Activated CD4-positive, alpha-beta T cell treated with anti-CD3 and anti-CD28 coated beads, Interleukin-2, amount 10 ng/mL, durations not matched to agents 7 days and 5 days (primary cell): ENCODE measurements at regions not wholly inside any gene's neighbourhood (a gene's known extent, or its start where the extent isn't known, plus 50 kb on each side); places are given as distances from the start of the nearest gene placed in this dataset.

Experiments used
- CTCF ChIA-PET: fragments of 350-600 bp; sonication (Branson Sonifier 250); formaldehyde crosslinking; loops from one replicate; lab custom pipeline; 2021; ENCODE audit warnings: antibody characterized with exemption; lab: Charles Lee
- POLR2A ChIA-PET: fragments of 350-600 bp; sonication (Branson Sonifier 250); formaldehyde crosslinking; loops from one replicate; lab custom pipeline; 2021; ENCODE audit warnings: antibody characterized with exemption; lab: Charles Lee
- DNase-seq: peaks from one replicate; pipeline ENCODE4 v3.0.0-alpha.2; 2020
- H3K27ac Mint-ChIP-seq: one replicate; pipeline ENCODE4 v1.8.0; 2021; ENCODE audit warnings: mild to moderate bottlenecking, moderate library complexity, mixed read lengths
- H3K27me3 Mint-ChIP-seq: one replicate; pipeline ENCODE4 v1.8.0; 2021; ENCODE audit warnings: mixed read lengths
- H3K36me3 Mint-ChIP-seq: one replicate; pipeline ENCODE4 v1.8.0; 2021; ENCODE audit warnings: low read depth, mixed read lengths
- H3K4me1 Mint-ChIP-seq: one replicate; pipeline ENCODE4 v1.8.0; 2021; ENCODE audit warnings: mixed read lengths
- H3K4me3 Mint-ChIP-seq: one replicate; pipeline ENCODE4 v1.8.0; 2021; ENCODE audit warnings: mild to moderate bottlenecking, moderate library complexity, mixed read lengths
- H3K9me3 Mint-ChIP-seq: one replicate; pipeline ENCODE4 v1.8.0; 2021; ENCODE audit warnings: mixed read lengths

DNA sequence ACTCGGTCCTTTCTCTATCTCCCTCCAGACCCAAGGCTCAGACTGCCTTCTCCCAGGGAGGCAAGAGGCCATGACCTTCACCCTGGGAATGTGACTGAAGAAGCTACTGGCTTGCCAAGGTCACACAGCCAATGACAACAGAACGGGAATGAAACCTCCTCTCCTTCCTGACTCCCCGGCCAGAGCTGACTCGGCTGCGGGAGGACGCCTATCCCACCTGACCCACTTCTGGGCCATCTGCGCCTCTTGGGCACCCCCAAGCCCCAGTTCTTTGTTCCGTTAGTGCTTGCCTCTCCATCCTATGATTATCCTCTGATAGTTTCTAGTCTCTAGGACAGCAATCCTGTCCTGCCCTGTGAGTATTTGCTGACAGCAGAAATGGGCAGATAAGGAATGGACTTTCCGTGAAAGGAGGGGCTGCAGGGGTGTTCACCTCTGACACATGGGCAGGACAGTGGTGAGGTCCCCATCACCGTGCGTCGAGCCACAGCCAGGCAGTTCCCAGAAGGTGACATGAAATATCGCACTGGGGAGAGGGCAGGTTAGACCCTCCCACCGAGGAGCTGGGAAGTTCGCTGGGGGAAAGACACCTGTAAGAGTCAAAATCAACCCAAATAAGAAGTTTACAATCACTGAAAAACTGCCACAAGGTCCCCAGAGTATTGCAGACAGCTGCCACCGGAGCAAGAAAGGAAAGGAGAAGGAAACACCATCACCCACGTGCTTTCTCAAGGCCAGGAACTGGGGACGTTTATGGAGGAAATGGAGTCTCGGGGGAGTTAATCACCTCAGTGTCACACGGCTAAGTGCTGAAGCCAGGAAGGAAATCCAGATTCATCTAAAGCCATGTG is 63.0 kb downstream of the INSIG1 start:
- Mint-ChIP-seq H3K27me3 (peaks cover 38% of the 10 kb centered on the region), H3K36me3 (no peaks in the 10 kb centered on the region), H3K27ac (no peak overlapping the region), H3K4me3 (no peak overlapping the region), H3K4me1 (no peaks in the 10 kb centered on the region), H3K9me3 (no peaks in the 10 kb centered on the region)
- DNase-seq: no peak
- POLR2A ChIA-PET: no interaction called here
- CTCF ChIA-PET: no interaction called here

DNA sequence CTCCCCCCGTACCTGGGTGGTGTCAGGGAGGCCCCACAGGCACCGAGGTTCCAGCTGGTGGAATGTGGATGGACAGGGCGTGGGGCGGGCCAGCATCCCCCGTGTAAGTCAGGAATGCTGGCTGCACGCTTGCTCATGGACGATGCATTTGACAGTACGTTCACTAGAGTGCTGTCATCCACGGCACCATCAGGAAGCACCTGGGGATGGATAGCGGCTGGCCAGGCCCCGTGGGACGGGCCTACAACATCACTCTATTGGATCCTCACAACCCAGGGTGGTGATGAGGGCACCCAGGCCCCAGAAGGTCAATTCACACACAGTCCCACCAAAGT is 63.6 kb downstream of the INSIG1 start:
- no peaks in the 10 kb centered on the region for H3K9me3 Mint-ChIP-seq
- ChIA-PET POLR2A (no interaction called here), CTCF (interaction anchor here (1.0 kb wide), 1 partner anchor 434 kb away, joined by 3 read pairs; no protein-coding TSS in a partner anchor)
- no peak overlapping the region for H3K4me3 Mint-ChIP-seq
- peaks cover 38% of the 10 kb centered on the region for H3K27me3 Mint-ChIP-seq
- DNase-seq: no peak
- H3K27ac Mint-ChIP-seq: no peak overlapping the region
- no peaks in the 10 kb centered on the region for H3K4me1 Mint-ChIP-seq
- H3K36me3 Mint-ChIP-seq: no peaks in the 10 kb centered on the region

DNA sequence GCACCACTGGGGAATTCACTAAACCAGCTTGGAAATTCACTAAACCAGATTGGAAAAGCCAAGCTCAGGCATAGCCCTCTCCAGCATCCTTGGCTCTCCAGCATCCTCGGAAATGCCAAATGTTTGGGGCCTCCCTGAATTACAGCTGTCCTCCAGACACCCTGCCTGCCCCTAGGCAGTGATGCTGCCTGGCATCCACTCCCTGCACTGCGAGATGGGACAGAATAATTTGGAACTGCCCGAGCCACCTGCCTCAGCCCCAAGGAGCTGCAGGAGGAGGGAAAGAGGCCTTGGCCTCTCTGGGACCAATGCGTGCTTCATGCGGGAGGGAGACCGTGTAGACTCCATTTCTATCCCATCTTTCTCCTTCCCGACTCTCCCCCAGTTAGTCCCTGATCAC is 64.3 kb downstream of the INSIG1 start:
- POLR2A ChIA-PET: no interaction called here
- peaks cover 37% of the 10 kb centered on the region for H3K27me3 Mint-ChIP-seq
- CTCF ChIA-PET: interaction anchor here (1.0 to 1.5 kb wide), 2 partner anchors 17 to 435 kb away, joined by 3 to 5 read pairs; no protein-coding TSS in a partner anchor

DNA sequence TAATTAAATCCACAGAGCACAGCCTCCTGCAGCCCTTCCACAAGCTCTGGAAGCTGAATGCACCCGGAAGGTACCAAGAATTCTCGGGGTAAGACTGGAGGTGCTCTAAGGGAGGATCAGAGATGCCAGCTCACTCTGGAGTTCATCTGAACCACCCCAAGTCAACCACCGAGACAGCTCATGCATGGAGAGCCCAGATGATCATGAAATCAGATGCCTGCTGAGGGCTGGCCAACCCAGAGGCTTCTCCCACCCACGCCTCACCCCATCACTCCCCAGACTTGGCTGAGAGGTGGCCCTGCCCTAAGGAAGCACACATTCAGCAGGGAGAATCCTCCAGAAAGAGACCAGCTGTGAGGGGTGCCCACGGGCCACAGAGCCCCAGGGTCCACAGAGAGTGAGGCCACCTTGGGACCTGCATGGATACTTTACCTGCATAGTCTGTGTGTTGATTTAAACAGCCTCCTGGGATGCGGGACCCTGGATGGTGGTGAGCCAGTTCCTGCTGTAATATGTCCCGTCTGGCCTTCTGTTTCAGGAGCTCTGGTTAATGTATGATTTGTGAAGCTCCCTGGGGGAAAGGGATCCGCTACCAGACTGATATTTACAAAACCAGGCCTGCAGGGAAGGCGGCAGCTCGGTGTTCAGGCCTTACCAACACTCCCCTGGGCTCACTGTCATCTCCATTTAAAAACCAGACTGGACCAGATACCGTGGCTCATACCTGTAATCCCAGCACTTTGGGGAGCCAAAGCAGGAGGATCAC is 64.9 kb downstream of the INSIG1 start:
- Mint-ChIP-seq H3K27ac (no peak overlapping the region), H3K27me3 (peaks cover 35% of the 10 kb centered on the region), H3K4me3 (no peak overlapping the region), H3K36me3 (no peaks in the 10 kb centered on the region), H3K9me3 (no peaks in the 10 kb centered on the region), H3K4me1 (no peaks in the 10 kb centered on the region)
- no peak for DNase-seq
- ChIA-PET CTCF (interaction anchor here (0.8 to 1.5 kb wide), 3 partner anchors 18 to 435 kb away, joined by 3 to 5 read pairs (median 4); no protein-coding TSS in a partner anchor), POLR2A (no interaction called here)

More for the DNA sequence above, 64.3 kb downstream of the INSIG1 start:
- no peak for DNase-seq
- Mint-ChIP-seq H3K4me3 (no peak overlapping the region), H3K4me1 (no peaks in the 10 kb centered on the region), H3K36me3 (no peaks in the 10 kb centered on the region), H3K27ac (no peak overlapping the region), H3K9me3 (no peaks in the 10 kb centered on the region)

DNA sequence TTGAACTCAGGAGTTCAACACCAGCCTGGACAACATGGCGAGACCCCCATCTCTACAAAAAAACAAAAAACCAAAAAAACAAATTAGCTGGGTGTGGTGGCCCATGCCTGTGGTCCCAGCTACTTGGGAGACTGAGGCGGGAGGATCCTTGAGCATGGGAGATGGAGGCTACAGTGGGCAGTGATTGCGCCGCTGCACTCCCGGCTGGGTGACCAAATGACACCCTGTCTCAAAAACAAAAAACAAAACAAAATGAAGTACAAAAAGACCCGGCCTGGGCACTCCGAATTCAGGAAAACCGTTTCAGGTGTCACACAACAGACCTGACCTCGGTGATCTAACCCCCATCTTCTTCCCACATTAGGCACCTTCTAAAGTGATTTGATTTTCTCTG is 65.5 kb downstream of the INSIG1 start:
- no peaks in the 10 kb centered on the region for H3K9me3 Mint-ChIP-seq
- H3K27ac Mint-ChIP-seq: no peak overlapping the region
- H3K27me3 Mint-ChIP-seq: peaks cover 31% of the 10 kb centered on the region
- ChIA-PET POLR2A (no interaction called here), CTCF (interaction anchor here (0.8 to 1.5 kb wide), 2 partner anchors 18 to 82 kb away, joined by 4 to 5 read pairs; no protein-coding TSS in a partner anchor)
- DNase-seq: no peak
- no peaks in the 10 kb centered on the region for H3K4me1 Mint-ChIP-seq
- H3K4me3 Mint-ChIP-seq: no peak overlapping the region
- no peaks in the 10 kb centered on the region for H3K36me3 Mint-ChIP-seq

DNA sequence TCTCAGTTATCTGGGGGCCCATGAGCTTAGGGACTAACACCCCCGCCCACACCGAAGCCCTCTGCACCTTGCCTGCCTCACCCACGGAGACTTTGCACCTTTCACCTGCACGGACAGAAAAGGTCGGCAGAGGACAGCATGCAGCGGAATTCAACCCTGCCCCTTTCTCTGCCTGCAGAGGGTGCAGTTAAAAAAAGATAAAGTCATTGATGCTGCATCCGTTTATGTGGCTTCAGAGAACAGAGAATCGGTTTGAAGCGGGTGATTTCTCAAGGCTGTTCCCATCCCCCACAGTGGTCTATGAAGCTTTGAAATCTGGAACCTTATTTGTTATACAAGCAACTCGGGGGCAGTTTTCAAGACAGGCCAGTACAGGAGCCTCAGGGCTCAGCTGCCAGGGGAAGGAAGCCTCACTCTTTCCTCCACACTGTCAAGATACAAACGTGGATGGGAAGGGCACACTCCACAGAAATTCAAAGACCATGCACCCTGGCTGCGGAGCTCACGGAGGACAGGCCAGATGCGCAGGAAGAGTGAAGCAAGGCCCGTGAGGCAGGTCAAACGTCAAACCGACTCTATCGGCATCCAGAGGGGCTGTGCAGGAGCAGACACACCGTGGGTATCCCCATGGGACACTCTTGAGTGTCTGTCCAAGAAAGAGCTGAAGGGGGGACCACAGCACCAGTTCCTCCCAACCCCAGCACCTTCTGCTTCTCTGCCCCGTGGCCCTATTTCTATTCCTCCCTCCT is 66.3 kb downstream of the INSIG1 start:
- Mint-ChIP-seq H3K4me1 (no peaks in the 10 kb centered on the region), H3K27me3 (peaks cover 33% of the 10 kb centered on the region), H3K9me3 (no peaks in the 10 kb centered on the region), H3K4me3 (no peak overlapping the region), H3K27ac (no peak overlapping the region), H3K36me3 (no peaks in the 10 kb centered on the region)
- DNase-seq: no peak
- POLR2A ChIA-PET: no interaction called here
- CTCF ChIA-PET: interaction anchor here (1.4 kb wide), 1 partner anchor 19 kb away, joined by 3 read pairs; no protein-coding TSS in a partner anchor

DNA sequence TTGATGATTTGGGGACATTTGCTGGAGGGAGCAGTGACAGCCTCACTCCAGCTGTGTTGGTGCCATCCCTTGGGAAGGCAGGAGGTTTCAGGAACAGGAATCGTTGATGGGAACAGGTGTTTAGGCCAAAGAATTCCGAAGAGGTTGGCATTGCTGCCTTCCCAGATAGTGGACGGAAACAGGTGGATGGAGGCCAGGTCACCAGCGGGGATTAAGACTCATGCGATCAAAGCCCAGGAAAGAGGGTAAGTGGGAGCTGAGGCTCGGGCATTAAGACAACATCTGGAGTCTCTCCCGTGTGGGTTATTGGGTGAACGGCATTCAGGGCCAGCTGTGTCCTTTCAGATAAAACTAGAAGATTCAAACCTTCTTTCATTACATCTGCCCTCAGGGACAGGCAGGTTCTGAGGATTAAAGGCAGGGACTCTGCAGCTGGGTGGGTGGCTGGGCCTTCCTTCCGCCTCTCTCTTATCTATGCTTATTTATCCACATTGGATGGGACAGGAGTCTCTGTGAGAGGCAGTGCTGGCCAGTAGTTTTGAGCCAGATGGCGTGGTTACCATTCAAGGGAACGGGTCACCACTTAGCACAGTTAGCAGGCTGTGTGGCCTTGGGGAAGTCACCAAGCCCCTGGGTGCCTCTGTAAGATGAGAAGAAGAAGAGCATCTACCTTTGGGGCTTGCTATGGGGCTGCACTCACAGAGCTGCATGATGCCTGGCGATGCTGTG is 67.6 kb downstream of the INSIG1 start:
- CTCF ChIA-PET: interaction anchor here (1.4 kb wide), 1 partner anchor 20 kb away, joined by 3 read pairs; no protein-coding TSS in a partner anchor

DNA sequence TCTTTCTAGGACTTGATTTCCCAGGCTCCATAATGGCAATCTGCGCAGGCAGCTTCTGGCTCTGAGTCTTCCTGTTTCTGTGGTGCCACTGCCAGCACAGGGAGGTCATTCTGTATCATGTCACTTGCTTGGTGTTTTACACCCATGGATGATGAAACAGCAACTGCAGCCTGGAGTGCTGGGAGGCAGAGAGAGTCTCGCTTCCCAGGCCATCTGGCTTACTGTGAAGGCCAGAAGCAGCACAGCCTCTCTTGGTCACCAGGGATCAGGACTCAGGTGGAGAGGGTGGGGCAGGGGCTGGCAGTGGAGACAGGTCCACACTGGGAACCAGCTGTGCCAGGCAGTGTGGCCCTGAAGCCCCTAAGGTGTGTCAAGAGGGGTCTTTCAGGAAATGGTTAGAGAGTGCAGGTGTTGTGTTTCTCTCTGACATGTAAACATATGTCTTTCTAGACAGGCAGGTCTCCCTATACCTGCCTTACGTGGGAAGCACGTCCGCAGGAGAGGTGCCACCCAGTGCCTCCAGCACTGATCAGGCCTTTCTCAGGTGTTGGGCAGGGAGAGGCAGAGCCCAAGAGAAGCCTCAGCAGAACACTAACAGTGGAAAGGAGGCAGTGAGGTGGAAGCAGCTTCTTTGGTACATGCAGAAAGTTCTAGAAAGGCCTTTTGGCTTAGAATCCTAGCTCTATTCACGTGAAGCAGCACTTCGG is 71.4 kb downstream of the INSIG1 start:
- CTCF ChIA-PET: no interaction called here
- DNase-seq: no peak
- peaks cover 7% of the 10 kb centered on the region for H3K36me3 Mint-ChIP-seq
- peaks cover 12% of the 10 kb centered on the region for H3K4me1 Mint-ChIP-seq
- POLR2A ChIA-PET: no interaction called here
- H3K27me3 Mint-ChIP-seq: peaks cover 50% of the 10 kb centered on the region
- no peak overlapping the region for H3K27ac Mint-ChIP-seq
- H3K9me3 Mint-ChIP-seq: no peaks in the 10 kb centered on the region
- no peak overlapping the region for H3K4me3 Mint-ChIP-seq

More for the DNA sequence above, 67.6 kb downstream of the INSIG1 start:
- Mint-ChIP-seq H3K4me3 (no peak overlapping the region), H3K27ac (no peak overlapping the region), H3K4me1 (no peaks in the 10 kb centered on the region), H3K27me3 (peaks cover 38% of the 10 kb centered on the region), H3K36me3 (no peaks in the 10 kb centered on the region), H3K9me3 (no peaks in the 10 kb centered on the region)
- no peak for DNase-seq
- POLR2A ChIA-PET: no interaction called here

DNA sequence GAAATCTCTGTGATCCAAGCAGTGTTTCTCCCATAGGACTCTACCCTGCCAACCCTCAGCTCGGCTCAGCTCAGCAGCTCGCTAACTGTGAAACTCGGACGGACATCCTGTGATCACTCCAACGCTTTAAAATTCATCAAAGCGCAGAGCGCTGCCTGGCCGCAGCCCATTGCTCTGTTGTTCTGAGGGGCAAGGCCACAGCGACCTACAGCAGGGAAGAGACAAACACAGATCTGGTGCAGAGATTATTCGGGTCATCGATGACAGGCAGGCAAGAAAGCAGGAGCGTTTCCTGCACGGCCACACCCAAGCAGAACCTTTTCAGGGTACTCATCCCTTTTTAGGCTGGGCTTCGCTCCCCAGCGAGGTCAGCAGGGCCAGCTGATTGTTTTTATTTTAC is 72.1 kb downstream of the INSIG1 start:
- CTCF ChIA-PET: no interaction called here
- H3K27me3 Mint-ChIP-seq: peaks cover 52% of the 10 kb centered on the region
- no peak overlapping the region for H3K4me3 Mint-ChIP-seq
- peaks cover 14% of the 10 kb centered on the region for H3K4me1 Mint-ChIP-seq
- H3K9me3 Mint-ChIP-seq: no peaks in the 10 kb centered on the region
- no peak for DNase-seq
- H3K36me3 Mint-ChIP-seq: peaks cover 7% of the 10 kb centered on the region
- POLR2A ChIA-PET: no interaction called here
- H3K27ac Mint-ChIP-seq: no peak overlapping the region

DNA sequence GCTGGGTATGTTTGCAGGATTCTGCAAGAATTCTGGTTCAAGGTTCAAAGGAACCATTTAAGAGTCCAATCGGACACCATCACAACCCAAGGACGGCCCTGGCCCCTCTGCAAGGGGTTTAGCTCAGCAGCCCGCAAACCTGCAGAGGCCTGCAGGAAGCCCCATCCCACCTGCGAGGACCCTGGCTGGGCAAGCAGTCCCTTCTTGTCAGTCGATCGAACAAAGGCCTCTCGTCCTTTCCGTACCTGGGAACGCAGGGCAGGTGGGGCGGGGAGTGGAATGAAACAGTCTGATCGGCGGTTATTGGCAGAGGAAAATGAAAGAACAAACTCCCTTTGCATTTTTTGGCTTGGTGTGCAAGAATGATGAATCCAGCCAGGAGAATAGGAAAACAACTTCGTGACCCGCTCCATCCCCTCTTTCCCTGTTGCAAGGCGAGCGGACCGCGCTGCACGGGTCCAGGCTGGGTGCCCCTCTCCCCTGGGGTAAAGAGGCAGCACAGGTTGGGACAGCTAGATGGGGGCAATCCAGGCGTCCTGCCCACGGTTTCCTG is 73.7 kb downstream of the INSIG1 start:
- Mint-ChIP-seq H3K36me3 (peaks cover 7% of the 10 kb centered on the region), H3K4me1 (peaks cover 28% of the 10 kb centered on the region), H3K27ac (peak overlapping the region; percentile 31), H3K9me3 (no peaks in the 10 kb centered on the region), H3K4me3 (no peak overlapping the region), H3K27me3 (peaks cover 62% of the 10 kb centered on the region)
- CTCF ChIA-PET: interaction anchor here (0.9 to 1.1 kb wide), 2 partner anchors 14 to 391 kb away, joined by 3 read pairs; no protein-coding TSS in a partner anchor
- POLR2A ChIA-PET: no interaction called here
- no peak for DNase-seq
